Ovary (tissue), 3 donors: ENCODE measurements at regions not wholly inside any gene's neighbourhood (a gene's known extent, or its start where the extent isn't known, plus 50 kb on each side); places are given as distances from the start of the nearest gene placed in this dataset.

ENCODE experiments used
- POLR2A ChIP-seq: fragments of 450-650 bp; IDR thresholded peaks from one replicate; pipeline ENCODE4 v1.6.1; 2017; ENCODE audit warnings: antibody characterized with exemption, mild to moderate bottlenecking, moderate library complexity
- TF ChIP-seq, protein P1 (sequence below), 3 donors: fragments of 450-650 bp in 2 of 3; fragments of 200-600 bp in 1 of 3; IDR thresholded peaks; one replicate each; pipeline versions ENCODE4 v1.5.1 to v1.8.0; 2016 to 2022; ENCODE audit warnings: antibody characterized with exemption in 3 of 3, mild to moderate bottlenecking in 1 of 3
- donor health status: DM: no; HTN: no; CAD: no.

DNA sequence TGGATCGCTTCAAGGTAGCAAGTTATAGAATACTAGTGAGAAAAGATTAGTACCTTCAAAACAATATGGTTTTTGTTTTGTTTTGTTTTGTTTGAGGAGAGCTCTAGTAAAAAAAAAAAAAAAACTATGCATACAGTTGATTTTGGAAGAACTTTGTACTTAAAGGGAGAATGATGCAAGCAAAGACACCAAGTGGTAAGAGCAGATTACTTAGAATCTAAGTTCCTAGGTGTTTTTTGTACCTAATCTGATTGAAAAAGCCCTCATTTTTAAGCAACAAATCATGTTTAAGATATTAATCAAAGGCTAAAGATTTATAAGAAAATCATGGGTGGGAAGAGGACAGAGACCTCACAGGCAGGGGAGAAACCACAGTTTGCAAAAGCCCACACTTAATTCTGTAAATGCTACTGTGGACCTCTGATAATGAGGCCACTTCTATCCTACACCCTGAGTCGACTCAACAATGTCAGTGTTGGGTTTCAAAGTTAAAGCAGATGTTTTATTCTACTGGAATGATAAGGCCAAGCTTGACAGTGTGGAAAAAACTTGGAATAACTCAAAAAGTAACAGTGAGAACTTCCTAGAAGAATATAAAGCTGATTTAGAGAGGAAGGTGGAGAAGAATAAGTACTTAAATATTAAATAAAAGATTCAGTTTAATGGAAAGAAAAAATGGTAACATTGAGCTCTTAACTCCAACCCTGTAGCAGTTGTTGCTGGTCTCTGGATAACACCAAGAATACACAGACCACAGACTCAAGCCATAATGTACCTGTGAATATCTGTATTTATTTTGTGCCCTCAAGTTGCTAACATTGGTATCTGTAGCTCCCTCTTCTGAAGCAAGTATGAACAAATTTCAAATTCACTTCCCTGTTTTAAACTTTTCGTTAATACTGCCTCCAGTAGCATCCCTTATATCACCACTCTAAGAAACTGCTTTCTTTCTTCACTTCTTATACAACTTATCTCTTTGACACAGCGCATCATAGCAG lies 1047.8 kb downstream of the EPHA7 start:
- no peak for TF ChIP-seq POLR2A
- TF ChIP-seq, protein P1, sequence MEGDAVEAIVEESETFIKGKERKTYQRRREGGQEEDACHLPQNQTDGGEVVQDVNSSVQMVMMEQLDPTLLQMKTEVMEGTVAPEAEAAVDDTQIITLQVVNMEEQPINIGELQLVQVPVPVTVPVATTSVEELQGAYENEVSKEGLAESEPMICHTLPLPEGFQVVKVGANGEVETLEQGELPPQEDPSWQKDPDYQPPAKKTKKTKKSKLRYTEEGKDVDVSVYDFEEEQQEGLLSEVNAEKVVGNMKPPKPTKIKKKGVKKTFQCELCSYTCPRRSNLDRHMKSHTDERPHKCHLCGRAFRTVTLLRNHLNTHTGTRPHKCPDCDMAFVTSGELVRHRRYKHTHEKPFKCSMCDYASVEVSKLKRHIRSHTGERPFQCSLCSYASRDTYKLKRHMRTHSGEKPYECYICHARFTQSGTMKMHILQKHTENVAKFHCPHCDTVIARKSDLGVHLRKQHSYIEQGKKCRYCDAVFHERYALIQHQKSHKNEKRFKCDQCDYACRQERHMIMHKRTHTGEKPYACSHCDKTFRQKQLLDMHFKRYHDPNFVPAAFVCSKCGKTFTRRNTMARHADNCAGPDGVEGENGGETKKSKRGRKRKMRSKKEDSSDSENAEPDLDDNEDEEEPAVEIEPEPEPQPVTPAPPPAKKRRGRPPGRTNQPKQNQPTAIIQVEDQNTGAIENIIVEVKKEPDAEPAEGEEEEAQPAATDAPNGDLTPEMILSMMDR (IDR thresholded peaks at IDR 0.05) = no peak
